ENCODE measurements at regions not wholly inside any gene's neighbourhood (a gene's known extent, or its start where the extent isn't known, plus 50 kb on each side); places are given as distances from the start of the nearest gene placed in this dataset.

DNA sequence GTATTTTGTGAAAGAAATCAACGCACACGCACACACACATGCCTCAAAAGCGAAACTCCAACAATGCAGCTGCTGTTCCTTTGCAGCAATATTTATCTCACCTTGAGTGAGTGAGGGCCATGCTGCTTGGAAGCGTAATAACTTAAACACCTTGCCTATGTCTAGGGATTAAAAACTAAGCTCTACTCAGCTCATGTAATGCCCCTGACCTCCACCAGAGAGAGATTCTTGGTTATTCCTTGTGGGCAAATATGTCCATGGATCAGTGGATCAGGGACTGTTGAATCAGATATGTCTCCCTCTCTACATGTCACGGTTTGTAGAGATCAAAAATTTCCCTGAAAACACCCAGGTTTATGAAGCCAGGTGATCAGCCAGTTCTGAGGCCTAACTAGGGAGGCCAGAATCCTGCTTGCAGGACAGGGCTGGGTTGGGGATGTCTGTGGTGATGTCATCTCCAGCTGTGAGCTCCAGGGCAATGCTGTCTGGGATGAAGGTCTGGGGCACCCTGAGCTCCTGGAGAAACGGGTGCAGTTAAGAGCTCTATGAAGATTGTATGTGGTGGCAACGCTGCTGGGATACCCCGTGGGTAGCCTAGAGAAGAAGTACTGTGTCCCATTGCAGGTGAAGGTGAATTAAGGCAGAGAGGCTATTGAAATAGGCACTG is 149.4 kb downstream of the KCNJ12 start:
- TF ChIP-seq CTCF (IDR thresholded peaks at IDR 0.05) = no peak
- TF ChIP-seq POLR2A (IDR thresholded peaks at IDR 0.05) = no peak

All from stomach (tissue), 4 donors.